Activated T-helper 1 cell treated with anti-CD3 and anti-CD28 coated beads, Interleukin-12 subunit alpha, Interleukin-12 subunit beta, Interleukin-2, Interleukin-4 antibody, amounts not matched to agents 30 ng/mL and 10 ng/mL and 1 ng/mL, durations not matched to agents 14 hours and 24 hours and 36 hours (primary cell): ENCODE measurements at regions not wholly inside any gene's neighbourhood (a gene's known extent, or its start where the extent isn't known, plus 50 kb on each side); places are given as distances from the start of the nearest gene placed in this dataset.
"Not testable (repeated sequence)": the region's sequence is repeated elsewhere in the genome, so short reads cannot be mapped to it uniquely, and the experiment has no call there.

Experiments
- DNase-seq: peaks from one replicate; pipeline ENCODE4 v3.0.0; 2021; ENCODE audit warnings: low spot score
- H3K27ac Mint-ChIP-seq: one replicate; pipeline ENCODE4 v1.8.0; 2021; ENCODE audit warnings: mild to moderate bottlenecking, mixed read lengths
- H3K27me3 Mint-ChIP-seq: one replicate; pipeline ENCODE4 v1.8.0; 2022; ENCODE audit warnings: mild to moderate bottlenecking, moderate library complexity, mixed read lengths; ENCODE audit not compliant: insufficient read depth
- H3K36me3 Mint-ChIP-seq: one replicate; pipeline ENCODE4 v1.8.0; 2021; ENCODE audit warnings: low read depth, mixed read lengths
- H3K4me1 Mint-ChIP-seq: one replicate; pipeline ENCODE4 v1.8.0; 2021; ENCODE audit warnings: low read depth, mixed read lengths
- H3K4me3 Mint-ChIP-seq: one replicate; pipeline ENCODE4 v1.8.0; 2021; ENCODE audit warnings: mild to moderate bottlenecking, moderate library complexity, mixed read lengths
- H3K9me3 Mint-ChIP-seq: one replicate; pipeline ENCODE4 v1.8.0; 2021; ENCODE audit warnings: mixed read lengths
- intact Hi-C: fragments of 100-400 bp; cut with micrococcal nuclease; formaldehyde crosslinking; loops from one replicate; pipeline ENCODE4 v1.15.1; 2024

GRCh38 chr11:95434009-95434408, 203.0 kb upstream of the SESN3 start:
- Mint-ChIP-seq H3K36me3 (peaks cover 6% of the 10 kb centered on the region), H3K27me3 (no peaks in the 10 kb centered on the region), H3K4me1 (peaks cover 25% of the 10 kb centered on the region), H3K27ac (no peak overlapping the region), H3K9me3 (no peaks in the 10 kb centered on the region), H3K4me3 (no peak overlapping the region)
- DNase-seq = no peak
- intact Hi-C loops = no loop called here

DNA sequence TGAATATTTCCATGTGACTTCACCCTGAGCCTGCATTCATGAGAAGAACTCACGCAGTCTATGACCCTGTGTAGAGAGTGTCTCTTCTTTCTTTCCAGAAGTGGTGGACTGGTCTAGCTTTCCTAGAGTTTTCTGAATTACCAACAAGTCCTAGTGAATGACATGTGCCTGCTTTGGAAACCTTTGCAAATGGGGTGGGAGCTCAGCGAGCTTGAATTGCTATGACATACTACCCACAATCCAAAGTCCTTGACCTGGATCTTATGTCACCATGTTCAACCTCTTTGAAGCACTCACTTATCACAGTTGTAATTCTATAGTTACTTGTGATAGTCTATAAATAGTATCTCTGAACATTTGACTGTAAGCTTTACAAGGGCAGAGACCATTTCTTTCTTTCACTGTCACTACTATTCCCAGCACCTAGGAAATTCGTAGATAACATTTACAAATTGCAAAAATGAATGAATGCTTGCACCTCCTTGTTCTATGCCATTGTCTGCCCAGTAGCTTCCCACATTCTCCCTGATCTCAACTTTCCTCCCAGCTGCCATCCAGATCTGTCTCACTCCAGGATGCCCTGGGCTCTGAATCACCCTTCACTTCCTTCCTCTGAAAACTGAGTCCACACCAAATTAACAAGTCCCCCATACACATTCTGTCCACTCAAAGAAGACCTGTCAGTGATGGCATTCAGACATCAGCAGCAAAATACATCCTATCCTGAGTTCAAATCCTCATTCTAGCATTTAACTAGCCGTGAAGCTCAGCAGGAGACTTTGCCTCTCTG, 201.9 kb upstream of the SESN3 start:
- DNase-seq = no peak
- no peak overlapping the region for H3K27ac Mint-ChIP-seq

GRCh38 chr11:95429376-95429907, 198.4 kb upstream of the SESN3 start:
- Mint-ChIP-seq H3K4me1 (peaks cover 10% of the 10 kb centered on the region), H3K4me3 (no peak overlapping the region), H3K9me3 (no peaks in the 10 kb centered on the region), H3K27me3 (peaks cover 4% of the 10 kb centered on the region), H3K36me3 (peaks cover 1% of the 10 kb centered on the region), H3K27ac (no peak overlapping the region)
- DNase-seq = no peak
- intact Hi-C loops = no loop called here

More for the DNA sequence above, 201.9 kb upstream of the SESN3 start:
- H3K27me3 Mint-ChIP-seq = no peaks in the 10 kb centered on the region
- no peaks in the 10 kb centered on the region for H3K9me3 Mint-ChIP-seq
- peaks cover 25% of the 10 kb centered on the region for H3K4me1 Mint-ChIP-seq
- intact Hi-C loops = no loop called here
- peaks cover 6% of the 10 kb centered on the region for H3K36me3 Mint-ChIP-seq
- no peak overlapping the region for H3K4me3 Mint-ChIP-seq

GRCh38 chr11:95426823-95427462, 195.9 kb upstream of the SESN3 start:
- intact Hi-C loops = no loop called here
- H3K4me1 Mint-ChIP-seq = no peaks in the 10 kb centered on the region
- H3K4me3 Mint-ChIP-seq = no peak overlapping the region
- no peak overlapping the region for H3K27ac Mint-ChIP-seq
- no peaks in the 10 kb centered on the region for H3K9me3 Mint-ChIP-seq
- H3K36me3 Mint-ChIP-seq = no peaks in the 10 kb centered on the region
- peaks cover 4% of the 10 kb centered on the region for H3K27me3 Mint-ChIP-seq
- no peak for DNase-seq

DNA sequence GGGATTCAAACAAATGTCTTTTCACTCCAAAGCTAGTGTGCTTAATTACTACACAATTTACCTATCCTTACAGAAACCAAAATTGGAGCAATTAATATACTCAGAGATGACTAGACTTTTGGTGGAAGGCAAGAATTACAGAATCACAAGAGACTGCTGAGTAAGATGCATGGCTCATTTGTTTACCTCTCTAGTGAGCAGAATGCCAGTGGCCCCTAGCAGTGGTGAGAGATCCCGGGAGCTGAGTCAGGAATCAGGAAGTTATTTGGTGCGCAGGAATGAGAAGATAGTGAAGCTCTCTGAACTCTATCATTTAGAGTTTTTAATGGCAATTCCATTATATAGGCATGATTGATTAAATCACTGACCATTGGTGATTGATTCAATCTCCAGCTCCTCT, 188.9 kb upstream of the SESN3 start:
- H3K4me3 Mint-ChIP-seq = no peak overlapping the region
- H3K27me3 Mint-ChIP-seq = no peaks in the 10 kb centered on the region
- peaks cover 2% of the 10 kb centered on the region for H3K36me3 Mint-ChIP-seq
- peaks cover 6% of the 10 kb centered on the region for H3K4me1 Mint-ChIP-seq
- no peak for DNase-seq
- intact Hi-C loops = no loop called here
- H3K9me3 Mint-ChIP-seq = no peaks in the 10 kb centered on the region
- H3K27ac Mint-ChIP-seq = no peak overlapping the region

DNA sequence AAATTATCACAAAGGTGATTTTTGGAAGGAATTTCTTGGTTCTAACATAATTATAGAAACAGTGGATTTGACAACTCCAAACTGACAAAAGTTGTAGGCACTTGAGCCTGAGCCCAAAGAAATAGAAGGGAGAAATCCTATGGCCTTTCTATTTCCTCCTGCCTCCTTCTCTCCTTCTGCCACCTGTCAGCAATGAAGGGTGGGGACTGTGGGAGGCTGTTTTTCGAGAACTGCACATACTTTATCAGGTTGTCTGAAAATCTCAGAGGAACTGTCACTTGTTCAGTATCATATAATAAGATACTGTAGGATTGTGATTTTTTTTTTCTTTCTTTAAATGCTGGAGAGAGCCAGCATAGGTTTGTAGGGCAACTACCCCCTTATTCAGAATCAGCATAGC, 187.9 kb upstream of the SESN3 start:
- no peak overlapping the region for H3K4me3 Mint-ChIP-seq
- no peak overlapping the region for H3K27ac Mint-ChIP-seq
- H3K4me1 Mint-ChIP-seq = peaks cover 10% of the 10 kb centered on the region
- intact Hi-C loops = no loop called here
- DNase-seq = no peak
- H3K36me3 Mint-ChIP-seq = peaks cover 2% of the 10 kb centered on the region
- no peaks in the 10 kb centered on the region for H3K9me3 Mint-ChIP-seq
- H3K27me3 Mint-ChIP-seq = no peaks in the 10 kb centered on the region

GRCh38 chr11:95417832-95418231, 186.8 kb upstream of the SESN3 start:
- intact Hi-C loops = no loop called here
- peaks cover 2% of the 10 kb centered on the region for H3K36me3 Mint-ChIP-seq
- H3K27ac Mint-ChIP-seq = no peak overlapping the region
- peaks cover 10% of the 10 kb centered on the region for H3K4me1 Mint-ChIP-seq
- no peak for DNase-seq
- no peak overlapping the region for H3K4me3 Mint-ChIP-seq
- H3K27me3 Mint-ChIP-seq = no peaks in the 10 kb centered on the region
- no peaks in the 10 kb centered on the region for H3K9me3 Mint-ChIP-seq

DNA sequence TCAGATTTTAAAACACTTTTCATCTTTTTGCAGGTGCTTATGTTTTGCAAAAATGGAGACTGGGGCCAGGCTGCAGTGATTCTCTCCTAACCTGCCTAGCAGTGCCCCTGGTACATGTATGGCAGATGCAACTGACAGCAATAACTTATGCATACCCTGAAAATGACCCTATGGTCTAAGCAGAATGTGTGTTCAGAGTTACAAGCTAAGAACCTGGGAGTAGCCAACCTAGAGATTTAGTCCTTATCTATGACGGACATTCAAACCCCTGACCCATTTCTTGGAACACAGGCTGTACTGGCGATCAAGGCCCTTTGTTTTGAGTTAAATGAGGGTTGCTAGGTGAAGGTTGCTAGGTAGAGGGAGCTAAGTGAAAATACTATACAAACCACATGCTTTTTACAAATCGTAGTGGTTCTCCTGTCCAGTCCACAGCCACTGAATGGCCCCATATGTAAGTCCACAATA, 184.9 kb upstream of the SESN3 start:
- no peak overlapping the region for H3K27ac Mint-ChIP-seq
- intact Hi-C loops = no loop called here
- H3K4me1 Mint-ChIP-seq = peaks cover 6% of the 10 kb centered on the region
- DNase-seq = no peak
- no peaks in the 10 kb centered on the region for H3K27me3 Mint-ChIP-seq
- peaks cover 5% of the 10 kb centered on the region for H3K9me3 Mint-ChIP-seq
- H3K36me3 Mint-ChIP-seq = peaks cover 2% of the 10 kb centered on the region
- H3K4me3 Mint-ChIP-seq = no peak overlapping the region

DNA sequence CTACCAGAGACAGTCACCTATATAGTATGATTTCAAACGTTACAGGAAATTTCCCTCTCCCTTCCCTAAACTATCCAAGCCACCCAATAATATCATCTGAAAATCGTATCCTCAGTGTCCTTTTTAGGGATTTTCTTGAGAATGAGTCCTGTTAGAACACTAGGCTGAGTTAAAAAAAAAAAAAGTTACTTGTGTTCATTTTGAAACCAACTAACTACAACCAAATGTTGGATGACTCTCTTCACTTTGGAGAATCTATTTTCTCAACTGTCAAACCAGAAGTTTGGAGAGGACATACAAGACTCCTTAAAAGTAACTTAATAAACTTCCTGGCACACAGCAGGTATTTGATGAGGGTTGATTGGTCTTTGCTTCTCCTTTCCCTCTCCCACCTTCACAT, 183.2 kb upstream of the SESN3 start:
- DNase-seq = no peak
- peaks cover 5% of the 10 kb centered on the region for H3K4me1 Mint-ChIP-seq
- peaks cover 2% of the 10 kb centered on the region for H3K36me3 Mint-ChIP-seq
- H3K27ac Mint-ChIP-seq = no peak overlapping the region
- H3K27me3 Mint-ChIP-seq = no peaks in the 10 kb centered on the region
- peaks cover 5% of the 10 kb centered on the region for H3K9me3 Mint-ChIP-seq
- intact Hi-C loops = no loop called here
- H3K4me3 Mint-ChIP-seq = no peak overlapping the region

- intact Hi-C loops = no loop called here
Measured at GRCh38 chr11:95413761-95414160, 182.8 kb upstream of the SESN3 start.

DNA sequence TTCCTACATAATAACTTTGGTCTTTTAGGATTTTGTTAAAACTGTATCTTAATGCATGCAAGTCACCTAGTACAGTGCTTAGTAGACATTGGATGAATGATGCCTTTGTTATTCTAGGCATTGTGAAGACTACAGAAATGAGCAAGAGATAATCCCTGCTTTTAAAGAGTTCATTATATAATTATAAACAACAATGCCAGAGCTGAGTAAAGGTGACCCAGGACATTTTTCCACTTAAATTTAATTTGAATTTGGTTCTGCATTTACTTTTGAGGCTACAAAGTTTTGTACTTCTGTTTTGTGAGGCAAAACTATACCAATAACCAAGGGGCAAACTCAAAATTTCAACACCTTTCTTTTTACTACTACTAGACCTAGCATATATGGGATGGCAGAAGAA, 182.0 kb upstream of the SESN3 start:
- H3K36me3 Mint-ChIP-seq = no peaks in the 10 kb centered on the region
- intact Hi-C loops = no loop called here
- DNase-seq = no peak
- H3K4me1 Mint-ChIP-seq = peaks cover 5% of the 10 kb centered on the region
- no peak overlapping the region for H3K4me3 Mint-ChIP-seq
- H3K27ac Mint-ChIP-seq = no peak overlapping the region
- peaks cover 10% of the 10 kb centered on the region for H3K9me3 Mint-ChIP-seq
- H3K27me3 Mint-ChIP-seq = no peaks in the 10 kb centered on the region

More at GRCh38 chr11:95413761-95414160, 182.8 kb upstream of the SESN3 start:
- peaks cover 10% of the 10 kb centered on the region for H3K9me3 Mint-ChIP-seq
- no peaks in the 10 kb centered on the region for H3K27me3 Mint-ChIP-seq
- H3K4me3 Mint-ChIP-seq = no peak overlapping the region
- no peak overlapping the region for H3K27ac Mint-ChIP-seq
- DNase-seq = no peak
- H3K4me1 Mint-ChIP-seq = peaks cover 5% of the 10 kb centered on the region
- H3K36me3 Mint-ChIP-seq = peaks cover 2% of the 10 kb centered on the region

- peaks cover 11% of the 10 kb centered on the region for H3K9me3 Mint-ChIP-seq
- intact Hi-C loops = no loop called here
- H3K27ac Mint-ChIP-seq = no peak overlapping the region
- H3K4me1 Mint-ChIP-seq = peaks cover 5% of the 10 kb centered on the region
- no peaks in the 10 kb centered on the region for H3K27me3 Mint-ChIP-seq
- no peak for DNase-seq
- no peaks in the 10 kb centered on the region for H3K36me3 Mint-ChIP-seq
- H3K4me3 Mint-ChIP-seq = no peak overlapping the region
Measured at GRCh38 chr11:95412074-95412473, 181.1 kb upstream of the SESN3 start.

DNA sequence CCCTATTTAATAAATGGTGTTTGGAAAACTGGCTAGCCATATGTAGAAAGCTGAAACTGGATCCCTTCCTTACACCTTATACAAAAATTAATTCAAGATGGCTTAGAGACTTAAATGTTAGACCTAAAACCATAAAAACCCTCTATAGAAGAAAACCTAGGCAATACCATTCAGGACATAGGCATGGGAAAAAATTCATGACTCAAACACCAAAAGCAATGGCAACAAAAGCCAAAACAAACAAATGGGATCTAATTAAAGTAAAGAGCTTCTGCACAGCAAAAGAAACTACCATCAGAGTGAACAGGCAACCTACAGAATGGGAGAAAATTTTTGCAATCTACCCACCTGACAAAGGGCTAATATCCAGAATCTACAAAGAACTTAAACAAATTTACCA, 179.7 kb upstream of the SESN3 start:
- H3K27ac Mint-ChIP-seq, H3K4me1 Mint-ChIP-seq, H3K36me3 Mint-ChIP-seq, H3K27me3 Mint-ChIP-seq, H3K4me3 Mint-ChIP-seq, DNase-seq, intact Hi-C loops: not testable (repeated sequence)
- peaks cover 20% of the 10 kb centered on the region for H3K9me3 Mint-ChIP-seq
